ENCODE measurements at regions not wholly inside any gene's neighbourhood (a gene's known extent, or its start where the extent isn't known, plus 50 kb on each side); places are given as distances from the start of the nearest gene placed in this dataset.

- Histone ChIP-seq H3K4me1 (no peaks in the 10 kb centered on the region), H3K27me3 (no peaks in the 10 kb centered on the region), H3K36me3 (no peaks in the 10 kb centered on the region), H3K27ac (no peak overlapping the region), H3K9me3 (no peaks in the 10 kb centered on the region), H3K4me3 (no peak overlapping the region)
- DNase-seq (ENCODE audit: low spot score) = no peak
- TF ChIP-seq CTCF (IDR thresholded peaks at IDR 0.05) = no peak
Observed at GRCh38 chr16:79535130-79535529, 65.4 kb downstream of the MAF start.

- TF ChIP-seq CTCF (IDR thresholded peaks at IDR 0.05) = no peak
- no peak for DNase-seq (ENCODE audit: low spot score)
- Histone ChIP-seq H3K27me3 (no peaks in the 10 kb centered on the region), H3K4me3 (no peak overlapping the region), H3K27ac (no peak overlapping the region), H3K36me3 (no peaks in the 10 kb centered on the region), H3K9me3 (no peaks in the 10 kb centered on the region), H3K4me1 (no peaks in the 10 kb centered on the region)
Observed at GRCh38 chr16:79534143-79534542, 66.4 kb downstream of the MAF start.

- H3K4me1 ChIP-seq = no peaks in the 10 kb centered on the region
- no peaks in the 10 kb centered on the region for H3K27me3 ChIP-seq
- H3K9me3 ChIP-seq = no peaks in the 10 kb centered on the region
- no peak overlapping the region for H3K27ac ChIP-seq
- H3K4me3 ChIP-seq = no peak overlapping the region
- TF ChIP-seq CTCF (IDR thresholded peaks at IDR 0.05) = no peak
- DNase-seq (ENCODE audit: low spot score) = no peak
- no peaks in the 10 kb centered on the region for H3K36me3 ChIP-seq
Observed at GRCh38 chr16:79533292-79533691, 67.2 kb downstream of the MAF start.

- DNase-seq (ENCODE audit: low spot score) = no peak
- no peaks in the 10 kb centered on the region for H3K9me3 ChIP-seq
- no peak for TF ChIP-seq CTCF (IDR thresholded peaks at IDR 0.05)
- no peak overlapping the region for H3K4me3 ChIP-seq
- H3K27me3 ChIP-seq = no peaks in the 10 kb centered on the region
- no peaks in the 10 kb centered on the region for H3K36me3 ChIP-seq
- no peaks in the 10 kb centered on the region for H3K4me1 ChIP-seq
- H3K27ac ChIP-seq = no peak overlapping the region
Observed at GRCh38 chr16:79532785-79533184, 67.8 kb downstream of the MAF start.

GRCh38 chr16:79532273-79532672 lies 68.3 kb downstream of the MAF start:
- Histone ChIP-seq H3K4me3 (no peak overlapping the region), H3K4me1 (no peaks in the 10 kb centered on the region), H3K36me3 (no peaks in the 10 kb centered on the region), H3K9me3 (no peaks in the 10 kb centered on the region), H3K27me3 (no peaks in the 10 kb centered on the region), H3K27ac (no peak overlapping the region)
- no peak for TF ChIP-seq CTCF (IDR thresholded peaks at IDR 0.05)
- DNase-seq (ENCODE audit: low spot score) = no peak

GRCh38 chr16:79528338-79528737 lies 72.2 kb downstream of the MAF start:
- TF ChIP-seq CTCF (IDR thresholded peaks at IDR 0.05) = no peak
- no peak for DNase-seq (ENCODE audit: low spot score)
- Histone ChIP-seq H3K27ac (no peak overlapping the region), H3K9me3 (no peaks in the 10 kb centered on the region), H3K4me3 (no peak overlapping the region), H3K4me1 (no peaks in the 10 kb centered on the region), H3K36me3 (no peaks in the 10 kb centered on the region), H3K27me3 (no peaks in the 10 kb centered on the region)
